ENCODE measurements at regions not wholly inside any gene's neighbourhood (a gene's known extent, or its start where the extent isn't known, plus 50 kb on each side); places are given as distances from the start of the nearest gene placed in this dataset.

DNA sequence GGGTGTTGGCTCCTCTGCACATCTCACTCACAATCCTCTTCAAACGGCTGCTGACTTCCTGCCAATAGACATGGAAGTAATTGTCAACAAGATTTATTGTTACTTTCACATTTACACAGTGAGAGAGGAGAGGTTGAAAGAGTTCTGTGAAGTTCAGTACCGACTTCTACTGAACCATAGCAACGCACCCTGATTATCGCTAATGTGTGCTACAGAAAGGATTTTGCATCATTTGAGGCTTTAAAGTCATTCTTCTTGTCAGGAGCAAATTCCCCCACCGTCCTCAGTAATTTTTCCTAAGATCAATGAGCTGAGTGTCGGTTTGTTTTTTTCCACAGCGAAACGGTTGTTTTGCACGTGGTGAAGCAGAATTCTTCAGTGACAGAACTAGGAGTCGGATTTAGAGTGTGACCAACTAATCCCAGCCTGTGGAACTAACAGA is 361.0 kb downstream of the ADGRL2 start:
- TF ChIP-seq TAF1 (IDR thresholded peaks at IDR 0.05; ENCODE audit: low read depth): no peak
- TF ChIP-seq, protein P1, sequence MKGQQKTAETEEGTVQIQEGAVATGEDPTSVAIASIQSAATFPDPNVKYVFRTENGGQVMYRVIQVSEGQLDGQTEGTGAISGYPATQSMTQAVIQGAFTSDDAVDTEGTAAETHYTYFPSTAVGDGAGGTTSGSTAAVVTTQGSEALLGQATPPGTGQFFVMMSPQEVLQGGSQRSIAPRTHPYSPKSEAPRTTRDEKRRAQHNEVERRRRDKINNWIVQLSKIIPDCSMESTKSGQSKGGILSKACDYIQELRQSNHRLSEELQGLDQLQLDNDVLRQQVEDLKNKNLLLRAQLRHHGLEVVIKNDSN (IDR thresholded peaks at IDR 0.05): no peak
- TF ChIP-seq YY1 (IDR thresholded peaks at IDR 0.05; ENCODE audit: low read depth): no peak

Data from Ishikawa (cell line).